Large intestine (tissue), 3 donors: ENCODE measurements at regions not wholly inside any gene's neighbourhood (a gene's known extent, or its start where the extent isn't known, plus 50 kb on each side); places are given as distances from the start of the nearest gene placed in this dataset.

Experiments used
- DNase-seq, 2 donors: peaks; one replicate each; pipeline versions ENCODE4 v3.0.0 to v3.0.0-alpha.2; 2013
- H3K27ac ChIP-seq: one replicate; pipeline ENCODE4 v1.5.1; 2013; ENCODE audit warnings: low read length
- H3K27me3 ChIP-seq: 2 replicates; pipeline ENCODE4 v1.6.1; 2013; ENCODE audit warnings: low read length; ENCODE audit not compliant: control insufficient read depth, insufficient read depth
- H3K36me3 ChIP-seq: 2 replicates; pipeline ENCODE4 v1.6.1; 2013; ENCODE audit warnings: low read length; ENCODE audit not compliant: control insufficient read depth, insufficient read depth
- H3K4me1 ChIP-seq: one replicate; pipeline ENCODE4 v1.6.1; 2013; ENCODE audit warnings: low read length; ENCODE audit not compliant: control insufficient read depth, insufficient read depth
- H3K4me3 ChIP-seq: one replicate; pipeline ENCODE4 v1.5.1; 2013; ENCODE audit warnings: low read length
- H3K9me3 ChIP-seq: one replicate; pipeline ENCODE4 v1.6.1; 2013; ENCODE audit warnings: mild to moderate bottlenecking, low read depth, low read length, moderate library complexity; ENCODE audit not compliant: control insufficient read depth
- WGBS: methylation state at CpG from one replicate; pipeline ENCODE4 v1.1.5; 2013; ENCODE audit warnings: low lambda C conversion rate; ENCODE audit not compliant: insufficient coverage; 5-methylcytosine and 5-hydroxymethylcytosine counted together

- H3K36me3 ChIP-seq: no peaks in the 10 kb centered on the region
- no peaks in the 10 kb centered on the region for H3K4me1 ChIP-seq
- no peaks in the 10 kb centered on the region for H3K9me3 ChIP-seq
- DNase-seq: no peak
- no peak overlapping the region for H3K4me3 ChIP-seq
- no peaks in the 10 kb centered on the region for H3K27me3 ChIP-seq
- no peak overlapping the region for H3K27ac ChIP-seq
- WGBS: no CpG with 5 or more reads among the region's 3 CpGs
Observed at GRCh38 chr2:223369889-223370288, 232.3 kb downstream of the SCG2 start.

GRCh38 chr2:223383315-223383714 lies 218.8 kb downstream of the SCG2 start:
- 88% methylated on average over 1 of the region's 1 CpG for WGBS
- Histone ChIP-seq H3K36me3 (no peaks in the 10 kb centered on the region), H3K27ac (no peak overlapping the region), H3K4me3 (no peak overlapping the region), H3K9me3 (no peaks in the 10 kb centered on the region), H3K27me3 (no peaks in the 10 kb centered on the region), H3K4me1 (no peaks in the 10 kb centered on the region)
- DNase-seq: no peak

DNA sequence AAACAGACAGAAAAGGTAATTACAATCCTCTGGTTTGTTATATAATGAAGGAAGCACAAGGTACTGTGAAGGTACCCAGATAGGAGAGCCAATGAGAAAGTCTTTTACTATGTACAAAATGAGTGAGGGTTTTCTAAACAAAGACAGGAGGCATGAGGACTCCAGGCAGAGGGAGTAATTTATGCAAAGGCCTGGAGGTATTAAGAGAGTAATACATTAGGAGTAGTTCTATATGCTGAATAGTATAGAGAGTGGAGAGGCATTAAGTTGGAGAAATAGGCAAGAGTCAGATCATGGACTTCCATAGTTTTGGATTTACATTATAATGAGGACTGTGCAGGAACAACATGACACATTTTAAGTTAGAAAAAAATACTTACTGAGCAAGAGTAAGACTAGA lies 216.0 kb downstream of the SCG2 start:
- Histone ChIP-seq H3K4me3 (no peak overlapping the region), H3K4me1 (no peaks in the 10 kb centered on the region), H3K9me3 (no peaks in the 10 kb centered on the region), H3K36me3 (no peaks in the 10 kb centered on the region), H3K27ac (no peak overlapping the region), H3K27me3 (no peaks in the 10 kb centered on the region)
- DNase-seq: no peak

DNA sequence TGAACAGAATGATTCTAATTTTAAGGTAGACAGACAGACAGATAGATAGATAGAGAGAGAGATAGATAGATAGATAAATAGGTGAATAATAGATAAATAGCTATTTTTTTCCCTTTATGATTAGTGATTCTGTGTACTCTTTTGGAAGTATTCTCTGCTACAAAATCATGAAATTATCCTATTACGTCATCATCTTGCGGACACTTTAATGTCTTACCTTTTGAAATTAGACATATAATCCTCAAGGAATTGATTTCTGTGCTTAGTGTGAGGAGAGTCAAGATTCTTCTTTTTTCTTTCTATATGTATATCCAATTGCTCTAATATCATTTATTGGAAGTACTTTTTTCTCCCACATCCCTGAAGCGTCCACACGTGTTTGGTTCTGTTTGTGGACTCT lies 215.2 kb downstream of the SCG2 start:
- DNase-seq: no peak
- Histone ChIP-seq H3K27ac (no peak overlapping the region), H3K4me1 (no peaks in the 10 kb centered on the region), H3K9me3 (no peaks in the 10 kb centered on the region), H3K4me3 (no peak overlapping the region), H3K27me3 (no peaks in the 10 kb centered on the region), H3K36me3 (no peaks in the 10 kb centered on the region)
- WGBS: 88% methylated on average over 4 of the region's 4 CpGs

GRCh38 chr2:223389624-223390023 lies 212.5 kb downstream of the SCG2 start:
- WGBS: 100% methylated on average over 2 of the region's 5 CpGs
- DNase-seq: no peak
- Histone ChIP-seq H3K4me3 (no peak overlapping the region), H3K36me3 (no peaks in the 10 kb centered on the region), H3K27ac (no peak overlapping the region), H3K27me3 (no peaks in the 10 kb centered on the region), H3K9me3 (peaks cover 5% of the 10 kb centered on the region), H3K4me1 (no peaks in the 10 kb centered on the region)

DNA sequence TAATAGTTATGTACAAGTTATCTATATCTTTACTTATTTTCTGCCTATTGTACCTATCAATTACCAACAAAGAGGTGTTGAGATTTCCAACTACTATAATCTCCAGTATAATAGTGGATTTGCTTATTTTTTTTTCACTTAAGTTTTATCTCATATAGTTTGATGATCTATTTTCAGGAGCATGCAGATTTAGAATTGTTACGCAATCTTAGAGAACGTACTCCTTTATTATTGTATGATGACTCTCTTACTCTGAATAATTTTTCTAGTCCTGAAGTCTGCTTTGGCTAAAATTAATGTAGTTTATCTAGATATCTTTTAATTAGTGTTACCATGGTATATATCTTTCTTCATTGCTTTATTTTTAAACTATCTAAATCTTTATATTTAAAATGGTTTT lies 205.2 kb downstream of the SCG2 start:
- 92% methylated on average over 2 of the region's 2 CpGs for WGBS
- Histone ChIP-seq H3K36me3 (no peaks in the 10 kb centered on the region), H3K27ac (no peak overlapping the region), H3K4me1 (no peaks in the 10 kb centered on the region), H3K27me3 (no peaks in the 10 kb centered on the region), H3K4me3 (no peak overlapping the region), H3K9me3 (peaks cover 5% of the 10 kb centered on the region)
- no peak for DNase-seq

- H3K9me3 ChIP-seq: no peaks in the 10 kb centered on the region
- no peak for DNase-seq
- no peaks in the 10 kb centered on the region for H3K4me1 ChIP-seq
- no peaks in the 10 kb centered on the region for H3K36me3 ChIP-seq
- H3K4me3 ChIP-seq: no peak overlapping the region
- no peak overlapping the region for H3K27ac ChIP-seq
- WGBS: 80% methylated on average over 1 of the region's 3 CpGs
- H3K27me3 ChIP-seq: no peaks in the 10 kb centered on the region
Observed at GRCh38 chr2:223399357-223399957, 202.7 kb downstream of the SCG2 start.

DNA sequence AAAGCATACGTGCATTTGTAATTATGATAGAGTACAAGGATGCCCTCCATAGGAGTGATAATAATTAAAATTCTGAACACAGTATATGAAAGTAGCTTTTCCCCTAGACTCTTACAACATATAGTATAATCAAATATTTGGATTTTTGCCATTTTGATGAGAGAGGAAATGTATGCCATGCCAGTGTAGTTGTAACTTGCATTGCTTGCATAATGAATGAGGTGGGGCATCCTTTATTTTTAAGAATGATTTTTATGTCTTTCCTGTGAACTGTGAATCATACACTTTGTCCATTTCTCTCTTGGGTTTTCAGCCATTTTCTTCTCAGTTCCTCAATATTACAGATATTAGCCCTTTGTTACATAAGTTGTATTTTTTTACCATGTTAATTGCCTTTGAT lies 197.5 kb downstream of the SCG2 start:
- no peak overlapping the region for H3K27ac ChIP-seq
- no peak overlapping the region for H3K4me3 ChIP-seq
- H3K9me3 ChIP-seq: no peaks in the 10 kb centered on the region
- H3K27me3 ChIP-seq: no peaks in the 10 kb centered on the region
- H3K36me3 ChIP-seq: no peaks in the 10 kb centered on the region
- no peak for DNase-seq
- H3K4me1 ChIP-seq: no peaks in the 10 kb centered on the region
- WGBS: 100% methylated on average over 1 of the region's 1 CpG

DNA sequence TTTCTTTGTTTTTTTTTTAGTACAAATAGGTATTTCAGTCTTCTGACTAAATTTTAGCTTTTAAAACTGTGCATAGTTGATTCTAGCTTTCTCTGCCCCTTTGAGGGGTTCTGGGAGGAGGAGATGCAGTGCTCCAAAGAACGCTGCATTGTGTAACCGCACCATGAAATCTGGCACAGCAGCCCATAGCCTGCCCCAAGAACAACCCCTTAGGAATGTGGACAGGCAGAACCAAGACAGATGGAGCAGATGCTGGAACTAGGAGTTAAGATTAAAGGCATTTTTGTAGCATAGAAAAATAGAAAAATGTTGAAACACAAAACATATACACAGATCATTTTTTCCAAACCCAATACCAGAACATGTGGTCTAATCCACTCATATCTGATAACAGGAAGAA lies 187.5 kb downstream of the SCG2 start:
- H3K36me3 ChIP-seq: no peaks in the 10 kb centered on the region
- H3K27me3 ChIP-seq: no peaks in the 10 kb centered on the region
- H3K4me3 ChIP-seq: no peak overlapping the region
- DNase-seq: no peak
- H3K4me1 ChIP-seq: no peaks in the 10 kb centered on the region
- no peak overlapping the region for H3K27ac ChIP-seq
- WGBS: 100% methylated on average over 2 of the region's 2 CpGs
- H3K9me3 ChIP-seq: no peaks in the 10 kb centered on the region

DNA sequence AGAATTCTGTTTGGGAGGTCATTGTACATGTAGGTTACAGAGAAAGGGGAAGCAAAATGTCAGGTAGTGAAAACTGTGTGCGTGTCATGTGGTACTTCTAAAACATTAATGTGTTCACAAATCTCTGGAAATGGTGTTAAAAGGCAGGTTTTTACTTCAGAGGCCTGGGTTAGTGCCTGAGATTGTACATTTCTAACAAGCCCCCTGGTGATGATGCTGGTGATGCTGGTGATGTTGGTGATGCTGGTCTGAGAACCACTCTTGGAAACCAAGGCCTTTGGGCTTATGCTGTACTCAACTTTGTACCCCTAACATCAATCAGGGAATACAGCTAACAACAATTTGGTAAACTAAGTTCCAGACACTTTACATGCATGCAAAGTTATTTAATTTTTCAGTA lies 187.1 kb downstream of the SCG2 start:
- Histone ChIP-seq H3K27me3 (no peaks in the 10 kb centered on the region), H3K4me3 (no peak overlapping the region), H3K27ac (no peak overlapping the region), H3K9me3 (no peaks in the 10 kb centered on the region), H3K36me3 (no peaks in the 10 kb centered on the region), H3K4me1 (no peaks in the 10 kb centered on the region)
- WGBS: no CpG with 5 or more reads among the region's 1 CpG
- no peak for DNase-seq

GRCh38 chr2:223416815-223417610 lies 185.1 kb downstream of the SCG2 start:
- no peaks in the 10 kb centered on the region for H3K4me1 ChIP-seq
- no peaks in the 10 kb centered on the region for H3K36me3 ChIP-seq
- H3K4me3 ChIP-seq: no peak overlapping the region
- H3K27me3 ChIP-seq: no peaks in the 10 kb centered on the region
- no peak for DNase-seq
- H3K27ac ChIP-seq: no peak overlapping the region
- 67% methylated on average over 2 of the region's 8 CpGs for whole genome bisulfite sequencing
- no peaks in the 10 kb centered on the region for H3K9me3 ChIP-seq
